A549 (cell line): ENCODE measurements at regions not wholly inside any gene's neighbourhood (a gene's known extent, or its start where the extent isn't known, plus 50 kb on each side); places are given as distances from the start of the nearest gene placed in this dataset.

Experiments used
- ATAC-seq, 2 experiments: fragments of 200-7000 bp in 1 of 2; fragments of >200 bp in 1 of 2; cut with Nextera tagmentation in 1 of 2; cut with Tn5 transposase in 1 of 2; 3 replicates each; pipeline versions ENCODE4 v1.8.0 to v1.9.1; 2018 to 2020; ENCODE audit warnings: mild to moderate bottlenecking in 1 of 2, moderate library complexity in 1 of 2
- CTCF ChIA-PET: fragments of 300-600 bp; sonication (Branson Sonifier 250); formaldehyde crosslinking; extraction: SDS; loops from one replicate; lab custom pipeline; 2021; ENCODE audit warnings: antibody characterized with exemption, inconsistent platforms; lab: Yijun Ruan, JAX
- POLR2A ChIA-PET: fragments of 350-600 bp; formaldehyde crosslinking; extraction: SDS; loops from one replicate; lab custom pipeline; 2021; ENCODE audit warnings: antibody characterized with exemption, inconsistent platforms; lab: Yijun Ruan, JAX
- DNase-seq, 2 experiments: peaks; one replicate each; pipeline versions ENCODE4 v3.0.0 to v3.0.0-alpha.2; 2011 to 2016; ENCODE audit warnings: low read depth in 1 of 2, low spot score in 1 of 2
- FAIRE-seq: peaks from 2 replicates; lab custom pipeline; 2011; peaks lifted over from hg19 to GRCh38; lab: Jason Lieb, UNC
- H3K27ac ChIP-seq, 2 experiments: fragments of >200 bp; sonication (Bioruptor Twin); formaldehyde crosslinking; 3 replicates each; pipeline ENCODE4 v1.5.1; 2016 to 2017
- H3K4me1 ChIP-seq: fragments of >200 bp; sonication (Bioruptor Twin); formaldehyde crosslinking; 3 replicates; pipeline ENCODE4 v1.6.1; 2016
- H3K4me2 ChIP-seq: fragments of >200 bp; sonication (Bioruptor Twin); formaldehyde crosslinking; 3 replicates; pipeline ENCODE4 v1.6.1; 2016
- H3K4me3 ChIP-seq: fragments of >200 bp; sonication (Bioruptor Twin); formaldehyde crosslinking; 3 replicates; pipeline ENCODE4 v1.5.1; 2016
- H3K9me3 ChIP-seq: fragments of >200 bp; sonication (Bioruptor Twin); formaldehyde crosslinking; 3 replicates; pipeline ENCODE4 v1.6.1; 2016
- CBX2 ChIP-seq: fragments of 200-600 bp; sonication (generic); IDR thresholded peaks from 2 replicates; pipeline ENCODE4 v1.6.1; 2016; ENCODE audit warnings: low read depth, mild to moderate bottlenecking, borderline replicate concordance
- CBX8 ChIP-seq: fragments of 200-600 bp; sonication (generic); IDR thresholded peaks from 2 replicates; pipeline ENCODE4 v1.6.1; 2016
- CEBPB ChIP-seq, 2 experiments: fragments of >200 bp in 1 of 2; sonication (Bioruptor Twin) in 1 of 2; formaldehyde crosslinking in 1 of 2; IDR thresholded peaks; 2 replicates each; pipeline ENCODE4 v1.6.1; 2012 to 2016
- CHD2 ChIP-seq: fragments of 150-350 bp; IDR thresholded peaks from 2 replicates; pipeline ENCODE4 v1.6.1; 2014; ENCODE audit warnings: low read length; ENCODE audit not compliant: partially characterized antibody
- CHD4 ChIP-seq: fragments of 200-600 bp; sonication (generic); IDR thresholded peaks from 2 replicates; pipeline ENCODE4 v1.6.1; 2016; ENCODE audit warnings: antibody characterized with exemption, mild to moderate bottlenecking, borderline replicate concordance
- CTCF ChIP-seq: fragments of >200 bp; sonication (Bioruptor Twin); formaldehyde crosslinking; IDR thresholded peaks from 3 replicates; pipeline ENCODE4 v1.5.1; 2016
- EHF ChIP-seq: fragments of 250-450 bp; sonication (Bioruptor Pico); IDR thresholded peaks from 2 replicates; pipeline ENCODE4 v1.5.0; 2020; ENCODE audit warnings: mild to moderate bottlenecking
- EP300 ChIP-seq, 2 experiments: fragments of >200 bp; sonication (Bioruptor Twin); formaldehyde crosslinking; IDR thresholded peaks; 2 replicates in 1 of 2; 3 replicates in 1 of 2; pipeline ENCODE4 v1.6.1; 2016 to 2017
- GATA3 ChIP-seq: IDR thresholded peaks from 2 replicates; pipeline ENCODE4 v1.6.1; 2012; ENCODE audit warnings: borderline replicate concordance
- HOXA7 ChIP-seq: fragments of 250-450 bp; sonication (Bioruptor Pico); IDR thresholded peaks from 2 replicates; pipeline ENCODE4 v1.5.0; 2020; ENCODE audit warnings: mild to moderate bottlenecking, moderate library complexity
- MAFK ChIP-seq: fragments of 450-650 bp; IDR thresholded peaks from 2 replicates; pipeline ENCODE4 v1.6.1; 2014; ENCODE audit not compliant: partially characterized antibody
- MAZ ChIP-seq: fragments of 150-350 bp; IDR thresholded peaks from 2 replicates; pipeline ENCODE4 v1.6.1; 2014; ENCODE audit warnings: antibody characterized with exemption, low read depth, low read length, borderline replicate concordance
- PHF8 ChIP-seq: fragments of 200-600 bp; sonication (generic); IDR thresholded peaks from 2 replicates; pipeline ENCODE4 v1.6.1; 2016; ENCODE audit warnings: low read depth, mild to moderate bottlenecking, antibody characterized with exemption, moderate library complexity, borderline replicate concordance
- POLR2AphosphoS2 ChIP-seq: conservative IDR thresholded peaks from 2 replicates; pipeline ENCODE4 v1.6.1; 2012; ENCODE audit warnings: low read length, improper control_type of control experiment, inconsistent platforms
- RAD21 ChIP-seq, 2 experiments: fragments of >200 bp in 1 of 2; sonication (Bioruptor Twin) in 1 of 2; formaldehyde crosslinking in 1 of 2; IDR thresholded peaks in 1 of 2; conservative IDR thresholded peaks in 1 of 2; 2 replicates in 1 of 2; 3 replicates in 1 of 2; pipeline ENCODE4 v1.6.1; 2012 to 2018; ENCODE audit warnings: inconsistent platforms in 1 of 2
- RCOR1 ChIP-seq: fragments of 150-350 bp; IDR thresholded peaks from 2 replicates; pipeline ENCODE4 v1.6.1; 2014; ENCODE audit warnings: antibody characterized with exemption, low read length, low read depth
- RFX5 ChIP-seq: fragments of 450-650 bp; IDR thresholded peaks from 2 replicates; pipeline ENCODE4 v1.7.1; 2014; ENCODE audit warnings: antibody characterized with exemption, mild to moderate bottlenecking, moderate library complexity
- SMC3 ChIP-seq: fragments of >200 bp; sonication (Bioruptor Twin); formaldehyde crosslinking; IDR thresholded peaks from 3 replicates; pipeline ENCODE4 v1.6.1; 2018; ENCODE audit warnings: inconsistent platforms
- SREBF2 ChIP-seq: fragments of 450-650 bp; IDR thresholded peaks from 2 replicates; pipeline ENCODE4 v1.6.1; 2014; ENCODE audit warnings: mild to moderate bottlenecking, moderate library complexity
- TFCP2L1 ChIP-seq: fragments of 250-450 bp; sonication (Bioruptor Pico); IDR thresholded peaks from 2 replicates; pipeline ENCODE4 v1.5.0; 2021; ENCODE audit warnings: mild to moderate bottlenecking
- USF2 ChIP-seq: fragments of 450-650 bp; IDR thresholded peaks from 2 replicates; pipeline ENCODE4 v1.6.1; 2014; ENCODE audit warnings: antibody characterized with exemption
- ZNF302 ChIP-seq: fragments of 250-450 bp; sonication (Bioruptor Pico); IDR thresholded peaks from 2 replicates; pipeline ENCODE4 v1.9.0; 2021; ENCODE audit warnings: inconsistent platforms, mild to moderate bottlenecking, moderate library complexity
- ZSCAN20 ChIP-seq: fragments of 250-450 bp; sonication (Bioruptor Pico); IDR thresholded peaks from 2 replicates; pipeline ENCODE4 v1.8.0; 2022; ENCODE audit warnings: mild to moderate bottlenecking, moderate library complexity
- WGBS: methylation state at CpG from one replicate; pipeline ENCODE4 v1.1.6; 2017; ENCODE audit errors: missing lambda C conversion rate; 5-methylcytosine and 5-hydroxymethylcytosine counted together
- TF ChIP-seq, protein P1 (sequence below): IDR thresholded peaks from 2 replicates; pipeline ENCODE4 v1.6.1; 2012; ENCODE audit warnings: low read depth, borderline replicate concordance

DNA sequence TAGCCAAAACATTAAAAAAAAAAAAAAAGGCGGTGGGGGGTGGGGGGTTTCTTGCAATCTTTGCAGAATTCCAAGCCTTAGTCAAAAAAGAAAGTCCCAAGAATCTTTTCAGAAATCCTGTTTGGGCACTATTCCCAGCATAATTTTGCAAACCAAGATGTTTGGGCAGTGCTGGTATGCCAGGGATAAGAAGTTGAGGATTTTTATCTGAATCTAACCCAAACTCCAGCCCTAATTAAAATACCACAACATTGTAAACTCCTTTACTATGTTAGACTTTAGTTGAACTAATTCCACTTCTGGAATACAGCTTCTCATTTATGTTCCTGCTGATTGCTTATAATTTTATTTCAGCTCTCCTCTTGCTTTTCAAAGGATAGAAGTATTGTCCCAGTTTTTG is 504.1 kb upstream of the ADGRL2 start (continued):
- no peak for TF ChIP-seq CTCF

DNA sequence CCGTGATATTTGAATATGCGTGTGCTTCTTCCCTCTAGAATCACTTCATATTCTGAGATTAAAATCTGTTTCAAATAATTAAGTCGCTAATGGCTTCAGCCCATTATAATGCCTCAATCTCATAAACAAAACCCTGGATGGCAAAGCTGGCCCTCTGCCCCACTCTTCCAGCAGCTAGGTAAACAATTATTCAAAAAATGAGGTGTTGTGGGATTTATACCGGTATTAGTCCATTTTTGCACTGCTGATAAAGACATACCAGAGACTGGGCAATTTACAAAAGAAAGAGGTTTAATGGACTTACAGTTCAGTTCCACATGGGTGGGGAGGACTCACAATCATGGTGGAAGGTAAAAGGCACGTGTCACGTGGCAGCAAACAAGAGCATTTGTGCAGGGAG is 510.4 kb upstream of the ADGRL2 start:
- ATAC-seq (no peak), FAIRE-seq (no peak), DNase-seq (no peak)
- no peaks in the 10 kb centered on the region for H3K9me3 ChIP-seq
- H3K4me3 ChIP-seq = no peak overlapping the region
- POLR2A ChIA-PET = no interaction called here
- no peak overlapping the region for H3K27ac ChIP-seq
- 44% methylated on average over 6 of the region's 6 CpGs for WGBS
- no peak overlapping the region for H3K4me2 ChIP-seq
- TF ChIP-seq EP300 (IDR thresholded peaks at IDR 0.05) = no peak
- CTCF ChIA-PET = no interaction called here
- H3K4me1 ChIP-seq = no peaks in the 10 kb centered on the region

DNA sequence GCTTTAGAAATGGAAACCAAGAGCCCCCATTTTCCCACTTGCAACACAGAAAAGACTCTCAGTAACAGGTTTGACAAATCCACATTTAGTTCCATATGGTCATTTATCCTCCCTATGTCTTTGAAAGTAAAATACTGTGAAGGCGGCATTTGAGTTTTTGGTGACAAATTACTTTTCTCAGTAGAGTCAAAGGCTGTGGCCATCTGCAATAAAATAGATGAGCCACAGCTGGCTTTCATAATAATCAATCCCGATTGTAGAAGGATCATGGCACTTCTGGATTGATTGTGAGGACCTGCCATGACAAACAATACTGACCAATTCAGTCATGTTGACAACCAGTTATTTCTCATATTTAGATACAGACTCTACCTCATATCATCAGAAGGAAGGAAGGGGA is 512.0 kb upstream of the ADGRL2 start:
- H3K27ac ChIP-seq = no peak overlapping the region
- ATAC-seq (no peak), FAIRE-seq (no peak), DNase-seq (no peak)
- TF ChIP-seq USF2 (no peak), CHD4 (no peak), GATA3 (no peak), PHF8 (no peak)
- H3K9me3 ChIP-seq = no peaks in the 10 kb centered on the region
- no peaks in the 10 kb centered on the region for H3K4me1 ChIP-seq
- H3K4me3 ChIP-seq = no peak overlapping the region
- ChIA-PET POLR2A (no interaction called here), CTCF (no interaction called here)
- 55% methylated on average over 2 of the region's 2 CpGs for WGBS
- no peak overlapping the region for H3K4me2 ChIP-seq

DNA sequence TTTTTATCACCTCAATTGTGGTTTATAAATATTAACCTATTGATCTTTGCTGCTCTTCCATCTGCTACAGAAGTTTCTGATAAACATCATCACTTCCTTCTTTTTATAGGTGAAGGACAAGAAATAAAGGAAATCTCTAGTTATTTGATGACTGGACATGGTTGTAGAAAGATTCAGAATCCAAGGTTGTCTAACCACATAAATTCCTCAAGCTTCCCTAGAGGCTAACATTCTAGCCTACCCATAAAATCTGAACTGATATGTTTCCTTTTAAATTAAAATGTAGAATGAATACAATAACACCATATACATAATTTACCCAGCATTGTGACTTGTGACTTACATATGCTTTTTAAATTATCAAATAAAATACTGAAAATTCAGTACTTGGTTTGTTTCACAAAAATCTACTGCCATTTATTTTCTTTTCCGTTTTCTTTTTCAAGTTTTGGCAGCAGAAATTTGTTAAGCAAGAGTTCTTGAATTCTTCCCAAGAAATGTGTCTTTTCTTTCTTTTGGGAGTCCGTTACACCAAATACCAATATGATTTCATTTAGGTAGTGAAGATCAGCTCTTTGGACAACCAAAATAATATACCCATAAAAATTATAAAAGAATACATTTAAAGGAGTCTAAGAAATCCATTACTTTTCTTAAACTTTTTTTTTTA is 513.2 kb upstream of the ADGRL2 start:
- POLR2A ChIA-PET = no interaction called here
- no peak for ATAC-seq
- no peak overlapping the region for H3K27ac ChIP-seq

GRCh38 chr1:81270051-81270450 is 530.7 kb upstream of the ADGRL2 start:
- H3K27ac ChIP-seq = no peak overlapping the region
- no peaks in the 10 kb centered on the region for H3K9me3 ChIP-seq
- FAIRE-seq (no peak), ATAC-seq (no peak), DNase-seq (no peak)
- CTCF ChIA-PET = no interaction called here
- no peak overlapping the region for H3K4me3 ChIP-seq
- no peak overlapping the region for H3K4me2 ChIP-seq
- TF ChIP-seq EHF (CRISPR knock-in tag) = no peak
- no peak for TF ChIP-seq MAFK
- TF ChIP-seq RCOR1 = no peak
- TF ChIP-seq ZSCAN20 (CRISPR knock-in tag) = no peak
- no peak for TF ChIP-seq SREBF2
- TF ChIP-seq CBX2 = no peak
- no peak for TF ChIP-seq RFX5
- no peak for TF ChIP-seq EP300 (IDR thresholded peaks at IDR 0.05)
- TF ChIP-seq ZNF302 = no peak
- TF ChIP-seq CBX8 = no peak
- TF ChIP-seq USF2 = no peak
- no peak for TF ChIP-seq CHD2
- TF ChIP-seq, protein P1, sequence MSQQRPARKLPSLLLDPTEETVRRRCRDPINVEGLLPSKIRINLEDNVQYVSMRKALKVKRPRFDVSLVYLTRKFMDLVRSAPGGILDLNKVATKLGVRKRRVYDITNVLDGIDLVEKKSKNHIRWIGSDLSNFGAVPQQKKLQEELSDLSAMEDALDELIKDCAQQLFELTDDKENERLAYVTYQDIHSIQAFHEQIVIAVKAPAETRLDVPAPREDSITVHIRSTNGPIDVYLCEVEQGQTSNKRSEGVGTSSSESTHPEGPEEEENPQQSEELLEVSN = no peak
- no peak for TF ChIP-seq SMC3
- no peak for TF ChIP-seq POLR2AphosphoS2
- TF ChIP-seq CHD4 = no peak
- no peak for TF ChIP-seq HOXA7 (CRISPR knock-in tag)
- no peak for TF ChIP-seq GATA3
- TF ChIP-seq MAZ = no peak
- no peaks in the 10 kb centered on the region for H3K4me1 ChIP-seq
- 27% methylated on average over 2 of the region's 2 CpGs for WGBS
- POLR2A ChIA-PET = no interaction called here

More for the DNA sequence above, 513.2 kb upstream of the ADGRL2 start:
- CTCF ChIA-PET = no interaction called here
- FAIRE-seq (no peak), DNase-seq (no peak)
- Histone ChIP-seq H3K9me3 (no peaks in the 10 kb centered on the region), H3K4me3 (no peak overlapping the region), H3K4me1 (no peaks in the 10 kb centered on the region), H3K4me2 (no peak overlapping the region)
- TF ChIP-seq GATA3 (no peak), SREBF2 (no peak), TFCP2L1 (CRISPR knock-in tag) (no peak), CEBPB (IDR thresholded peaks at IDR 0.05) (no peak), RAD21 (conservative IDR thresholded peaks at IDR 0.05 in 1 of 2, IDR thresholded peaks at IDR 0.05 in 1 of 2) (no peak)
- TF ChIP-seq, all 56 proteins: peak for 0
- WGBS = 23% methylated on average over 2 of the region's 2 CpGs
